Muscle of leg (tissue), 3 donors: ENCODE measurements at regions not wholly inside any gene's neighbourhood (a gene's known extent, or its start where the extent isn't known, plus 50 kb on each side); places are given as distances from the start of the nearest gene placed in this dataset.
A peak's percentile ranks its signal among the peaks of the same experiment; 100 is the strongest.

Experiments
- DNase-seq: peaks from one replicate; pipeline ENCODE4 v3.0.0; 2013
- H3K27ac ChIP-seq: one replicate; pipeline ENCODE4 v1.5.1; 2013; ENCODE audit warnings: mild to moderate bottlenecking, low read length, control low read depth
- H3K27me3 ChIP-seq: one replicate; pipeline ENCODE4 v1.6.1; 2013; ENCODE audit warnings: low read length; ENCODE audit not compliant: control insufficient read depth, insufficient read depth
- H3K36me3 ChIP-seq: one replicate; pipeline ENCODE4 v1.6.1; 2013; ENCODE audit warnings: low read length; ENCODE audit not compliant: control insufficient read depth, insufficient read depth
- H3K4me1 ChIP-seq: one replicate; pipeline ENCODE4 v1.6.1; 2013; ENCODE audit warnings: low read length; ENCODE audit not compliant: control insufficient read depth, insufficient read depth
- H3K4me3 ChIP-seq: one replicate; pipeline ENCODE4 v1.5.1; 2013; ENCODE audit warnings: low read length, control low read depth
- H3K9me3 ChIP-seq: replicated peaks from 2 replicates; pipeline ENCODE4 v1.6.1; 2013; ENCODE audit warnings: low read depth, low read length; ENCODE audit not compliant: control insufficient read depth
- WGBS: methylation state at CpG from one replicate; pipeline ENCODE4 v1.1.5; 2013; ENCODE audit warnings: missing lambda C conversion rate; ENCODE audit not compliant: insufficient coverage; 5-methylcytosine and 5-hydroxymethylcytosine counted together

DNA sequence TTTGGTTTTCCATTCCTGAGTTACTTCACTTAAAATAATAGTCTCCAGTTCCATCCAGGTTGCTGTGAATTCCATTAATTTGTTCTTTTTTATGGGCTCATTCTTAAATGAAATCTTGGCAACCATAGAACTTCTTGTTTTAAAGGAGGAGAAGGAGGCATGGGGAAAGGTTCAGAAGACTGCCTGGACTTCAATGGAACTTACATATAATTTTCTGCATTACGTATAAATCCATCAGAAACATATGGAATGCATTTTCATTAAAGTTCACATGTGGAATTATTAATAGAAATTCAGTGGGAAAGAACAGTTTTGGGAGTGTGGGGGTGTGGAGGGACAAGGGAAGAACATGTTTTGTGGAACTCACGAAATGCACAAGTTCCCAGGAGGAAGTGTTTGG lies 176.6 kb upstream of the PRKCQ start:
- no peaks in the 10 kb centered on the region for H3K36me3 ChIP-seq
- peaks cover 5% of the 10 kb centered on the region for H3K27me3 ChIP-seq
- H3K4me3 ChIP-seq, result no peak overlapping the region
- H3K27ac ChIP-seq, result peak overlapping the region; percentile 42
- WGBS, result 23% methylated on average over 1 of the region's 2 CpGs
- H3K4me1 ChIP-seq, result peaks cover 7% of the 10 kb centered on the region
- no peaks in the 10 kb centered on the region for H3K9me3 ChIP-seq
- peak; percentile 76 for DNase-seq

DNA sequence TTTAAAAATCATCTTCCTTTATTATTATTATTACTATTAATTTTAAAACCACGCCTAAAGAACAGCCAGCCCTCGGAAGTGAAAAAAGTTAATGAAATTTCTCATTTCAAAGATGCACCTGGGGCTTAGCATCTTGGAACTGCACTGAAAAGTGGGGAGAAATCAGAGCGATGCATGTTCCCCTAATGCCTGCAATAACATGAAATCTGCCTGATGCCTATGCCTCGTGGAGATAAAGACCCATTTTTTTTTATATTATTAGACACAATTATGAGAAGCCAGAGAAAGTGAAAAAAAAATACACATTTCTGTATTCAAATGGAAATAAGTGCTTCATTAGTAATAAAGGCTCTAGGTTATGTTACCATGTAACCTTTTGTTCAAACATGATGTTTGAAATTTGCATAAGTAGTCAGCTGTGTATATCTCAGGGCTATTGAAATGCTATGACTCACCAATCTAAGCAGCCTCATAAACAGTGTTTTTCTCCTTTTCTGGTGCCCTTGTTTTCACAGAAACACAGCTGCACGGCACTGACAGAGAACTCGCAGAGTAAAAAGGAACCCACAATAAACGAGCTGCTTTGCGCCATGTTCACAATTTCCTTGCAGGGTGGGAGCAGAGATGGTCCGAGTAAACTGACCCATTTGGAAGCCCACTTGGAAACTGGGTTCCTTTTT lies 175.8 kb upstream of the PRKCQ start:
- H3K27ac ChIP-seq, result peak overlapping the region; percentile 7
- no peak overlapping the region for H3K4me3 ChIP-seq
- peaks cover 5% of the 10 kb centered on the region for H3K27me3 ChIP-seq
- H3K4me1 ChIP-seq, result peaks cover 7% of the 10 kb centered on the region
- peak; percentile 53 for DNase-seq
- H3K36me3 ChIP-seq, result no peaks in the 10 kb centered on the region
- no peaks in the 10 kb centered on the region for H3K9me3 ChIP-seq
- 20% methylated on average over 1 of the region's 9 CpGs for WGBS

DNA sequence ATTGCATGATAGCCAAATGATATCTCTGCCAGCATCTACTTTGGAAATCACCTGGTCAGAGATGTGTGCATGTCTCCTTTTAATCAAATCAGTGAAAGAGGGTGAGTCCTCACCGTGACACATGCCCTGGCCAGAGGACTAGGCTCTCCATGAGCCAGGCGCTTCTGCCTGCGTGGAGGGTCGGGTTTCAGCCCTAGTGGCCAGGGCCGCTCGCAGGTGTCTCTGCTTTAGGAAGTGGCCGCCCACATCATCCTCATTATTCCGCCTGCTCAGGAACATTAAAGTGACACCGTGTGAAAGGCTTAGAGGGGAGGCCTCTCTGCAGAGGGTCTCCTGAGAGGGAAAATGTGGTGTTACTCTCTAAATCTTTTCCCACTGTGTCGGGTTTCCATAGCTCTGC lies 173.6 kb upstream of the PRKCQ start:
- DNase-seq, result peak; percentile 28
- H3K4me3 ChIP-seq, result no peak overlapping the region
- 28% methylated on average over 2 of the region's 10 CpGs for WGBS
- H3K9me3 ChIP-seq, result no peaks in the 10 kb centered on the region
- H3K36me3 ChIP-seq, result no peaks in the 10 kb centered on the region
- peaks cover 9% of the 10 kb centered on the region for H3K4me1 ChIP-seq
- H3K27ac ChIP-seq, result no peak overlapping the region
- peaks cover 5% of the 10 kb centered on the region for H3K27me3 ChIP-seq

DNA sequence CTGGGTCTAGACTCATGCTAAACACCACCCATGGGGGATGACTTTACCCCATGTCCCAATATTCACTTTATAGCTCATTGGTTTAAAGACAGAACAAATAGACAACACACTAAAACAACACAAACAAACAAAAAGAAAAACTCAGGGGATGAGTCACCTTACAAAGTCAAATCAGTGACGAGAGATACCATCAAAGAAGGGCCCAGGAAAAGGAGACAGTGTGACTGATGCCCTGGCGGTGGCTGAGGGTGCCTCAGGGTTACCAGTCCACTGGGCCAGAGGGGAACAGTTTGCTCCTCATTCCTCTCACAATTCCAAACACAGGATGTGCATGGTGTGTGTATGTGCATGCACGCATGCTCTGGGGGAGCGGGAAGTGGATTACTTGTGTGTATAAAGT lies 171.3 kb upstream of the PRKCQ start:
- no peak for DNase-seq
- no peaks in the 10 kb centered on the region for H3K9me3 ChIP-seq
- no peak overlapping the region for H3K27ac ChIP-seq
- H3K36me3 ChIP-seq, result no peaks in the 10 kb centered on the region
- H3K4me3 ChIP-seq, result no peak overlapping the region
- H3K27me3 ChIP-seq, result peaks cover 5% of the 10 kb centered on the region
- H3K4me1 ChIP-seq, result peaks cover 2% of the 10 kb centered on the region
- no CpG with 5 or more reads among the region's 4 CpGs for WGBS

DNA sequence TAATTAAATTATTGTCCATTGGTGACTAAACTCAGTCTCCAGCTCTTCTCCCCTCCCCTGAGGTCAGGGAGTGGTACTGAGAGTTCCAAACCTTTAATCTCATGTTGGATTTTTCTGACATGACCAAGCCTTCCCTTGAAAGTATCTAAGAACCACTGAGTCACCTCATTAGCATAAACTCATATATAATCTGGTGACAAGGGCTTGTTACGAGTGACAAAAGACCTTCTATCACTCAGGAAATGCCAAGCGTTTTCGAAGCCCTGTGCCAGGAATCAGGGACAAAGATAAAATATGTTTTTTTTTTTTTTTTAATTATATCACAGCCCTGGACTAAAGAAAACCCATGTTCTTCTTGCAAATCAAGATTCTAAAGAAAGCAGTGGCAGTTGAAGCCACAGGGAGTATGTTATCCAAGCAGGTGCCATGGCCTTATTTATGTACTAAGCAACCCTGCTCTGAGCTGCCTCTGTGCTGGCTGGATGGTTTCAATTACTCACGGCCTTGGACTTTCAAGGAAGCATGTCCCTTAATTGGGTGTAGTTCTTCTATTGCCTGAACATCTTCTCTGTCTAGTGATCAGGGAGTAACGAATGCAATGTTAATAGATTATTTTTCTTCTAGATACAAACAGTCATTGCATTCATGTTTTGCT lies 169.0 kb upstream of the PRKCQ start:
- H3K4me1 ChIP-seq, result peaks cover 2% of the 10 kb centered on the region
- peaks cover 3% of the 10 kb centered on the region for H3K27me3 ChIP-seq
- H3K36me3 ChIP-seq, result no peaks in the 10 kb centered on the region
- no peak overlapping the region for H3K27ac ChIP-seq
- WGBS, result no CpG with 5 or more reads among the region's 5 CpGs
- H3K4me3 ChIP-seq, result no peak overlapping the region
- DNase-seq, result no peak
- no peaks in the 10 kb centered on the region for H3K9me3 ChIP-seq

DNA sequence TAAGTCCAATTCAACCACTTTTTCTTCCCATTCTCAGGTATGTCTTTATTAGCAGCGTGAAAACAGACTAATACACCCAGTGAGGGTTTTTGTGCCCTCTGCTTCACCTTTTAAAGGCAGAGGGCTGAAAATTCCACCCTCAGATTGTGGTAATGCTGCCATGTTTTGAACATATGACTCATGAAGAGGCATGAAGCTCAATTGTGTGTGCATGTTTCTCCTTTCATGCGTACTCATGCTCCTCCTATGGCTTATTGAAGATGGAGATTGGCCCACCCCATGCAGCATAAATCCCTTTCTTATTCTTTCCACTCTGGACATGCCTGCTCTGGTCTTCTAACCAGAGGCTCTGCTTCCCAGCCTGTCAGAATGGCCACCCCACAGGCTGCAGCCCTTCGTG lies 168.0 kb upstream of the PRKCQ start:
- H3K9me3 ChIP-seq, result no peaks in the 10 kb centered on the region
- no peak for DNase-seq
- no peak overlapping the region for H3K4me3 ChIP-seq
- no peaks in the 10 kb centered on the region for H3K36me3 ChIP-seq
- H3K27me3 ChIP-seq, result peaks cover 3% of the 10 kb centered on the region
- no peak overlapping the region for H3K27ac ChIP-seq
- 93% methylated on average over 3 of the region's 3 CpGs for whole genome bisulfite sequencing
- H3K4me1 ChIP-seq, result peaks cover 2% of the 10 kb centered on the region

DNA sequence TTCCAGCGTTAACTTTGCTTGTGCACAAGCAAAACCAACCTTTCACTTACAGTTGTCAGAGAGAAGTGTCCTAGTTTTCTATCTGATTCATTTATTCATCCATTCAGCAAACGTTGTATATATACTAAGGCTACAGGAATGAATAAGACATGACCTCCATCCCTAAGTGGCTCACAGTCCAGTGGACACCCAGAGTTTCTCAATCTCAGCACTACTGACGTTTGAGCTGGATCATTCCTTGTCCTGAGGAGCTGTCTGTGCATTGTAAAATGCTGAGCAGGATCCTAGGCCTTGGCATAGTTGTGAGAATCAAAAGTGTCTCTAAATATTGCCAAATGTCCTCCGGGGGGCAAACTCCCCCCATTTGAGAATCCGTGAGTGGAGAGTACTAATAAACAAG lies 166.7 kb upstream of the PRKCQ start:
- H3K36me3 ChIP-seq, result no peaks in the 10 kb centered on the region
- no peak for DNase-seq
- H3K4me3 ChIP-seq, result no peak overlapping the region
- peaks cover 2% of the 10 kb centered on the region for H3K4me1 ChIP-seq
- no peak overlapping the region for H3K27ac ChIP-seq
- 82% methylated on average over 3 of the region's 5 CpGs for WGBS
- H3K9me3 ChIP-seq, result no peaks in the 10 kb centered on the region
- H3K27me3 ChIP-seq, result no peaks in the 10 kb centered on the region

DNA sequence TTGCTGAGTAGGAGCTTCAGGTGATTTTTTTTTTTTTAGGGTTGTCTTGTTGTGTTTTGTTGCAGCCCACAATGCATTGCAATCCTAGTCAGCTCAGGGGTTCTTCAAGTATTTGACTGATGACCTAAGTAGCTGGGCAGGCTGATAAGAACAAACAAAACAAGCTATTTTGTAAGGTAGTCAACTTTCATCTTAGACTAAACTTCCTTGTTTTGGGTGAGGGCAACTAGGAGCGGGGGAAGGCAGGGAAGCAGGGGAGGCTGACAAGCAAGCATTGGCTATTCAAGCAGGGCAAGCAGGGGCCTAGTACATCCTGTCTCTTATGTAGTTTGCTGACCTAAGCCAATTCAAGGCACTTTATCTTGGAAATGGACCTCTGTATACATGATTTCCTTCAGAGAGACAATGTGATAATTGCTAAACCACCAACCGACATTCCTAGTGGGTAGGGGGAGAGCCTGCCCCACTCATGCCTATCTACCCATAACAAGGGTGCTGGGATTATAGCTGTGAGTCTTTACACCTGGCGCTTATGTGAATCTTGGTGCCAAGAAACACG lies 163.3 kb upstream of the PRKCQ start:
- no peaks in the 10 kb centered on the region for H3K27me3 ChIP-seq
- H3K4me1 ChIP-seq, result peaks cover 3% of the 10 kb centered on the region
- H3K4me3 ChIP-seq, result no peak overlapping the region
- no peak for DNase-seq
- no peaks in the 10 kb centered on the region for H3K9me3 ChIP-seq
- no peaks in the 10 kb centered on the region for H3K36me3 ChIP-seq
- 100% methylated on average over 1 of the region's 4 CpGs for WGBS
- no peak overlapping the region for H3K27ac ChIP-seq

DNA sequence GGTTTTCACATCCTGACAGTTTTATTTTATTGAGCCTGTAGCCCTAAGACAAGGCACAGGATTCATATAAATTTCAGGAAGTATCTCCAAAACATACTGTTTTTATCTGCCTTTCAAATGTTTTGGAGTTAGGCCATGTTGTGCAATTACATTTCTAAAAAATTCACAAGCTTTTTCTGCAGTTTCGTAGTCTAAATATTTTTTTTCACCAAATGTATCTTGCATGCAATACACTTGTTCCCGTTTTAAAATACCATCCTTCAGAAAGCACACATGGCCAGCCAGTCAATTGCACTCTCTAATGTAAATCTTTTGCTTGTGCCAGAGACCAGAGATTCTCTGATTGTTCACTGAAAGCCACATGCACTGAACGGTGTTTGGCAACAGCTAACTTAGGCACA lies 161.5 kb upstream of the PRKCQ start:
- Histone ChIP-seq H3K27ac (no peak overlapping the region), H3K27me3 (no peaks in the 10 kb centered on the region), H3K4me1 (peaks cover 19% of the 10 kb centered on the region), H3K9me3 (no peaks in the 10 kb centered on the region), H3K36me3 (no peaks in the 10 kb centered on the region), H3K4me3 (no peak overlapping the region)
- DNase-seq, result no peak
- WGBS, result 33% methylated on average over 3 of the region's 3 CpGs

DNA sequence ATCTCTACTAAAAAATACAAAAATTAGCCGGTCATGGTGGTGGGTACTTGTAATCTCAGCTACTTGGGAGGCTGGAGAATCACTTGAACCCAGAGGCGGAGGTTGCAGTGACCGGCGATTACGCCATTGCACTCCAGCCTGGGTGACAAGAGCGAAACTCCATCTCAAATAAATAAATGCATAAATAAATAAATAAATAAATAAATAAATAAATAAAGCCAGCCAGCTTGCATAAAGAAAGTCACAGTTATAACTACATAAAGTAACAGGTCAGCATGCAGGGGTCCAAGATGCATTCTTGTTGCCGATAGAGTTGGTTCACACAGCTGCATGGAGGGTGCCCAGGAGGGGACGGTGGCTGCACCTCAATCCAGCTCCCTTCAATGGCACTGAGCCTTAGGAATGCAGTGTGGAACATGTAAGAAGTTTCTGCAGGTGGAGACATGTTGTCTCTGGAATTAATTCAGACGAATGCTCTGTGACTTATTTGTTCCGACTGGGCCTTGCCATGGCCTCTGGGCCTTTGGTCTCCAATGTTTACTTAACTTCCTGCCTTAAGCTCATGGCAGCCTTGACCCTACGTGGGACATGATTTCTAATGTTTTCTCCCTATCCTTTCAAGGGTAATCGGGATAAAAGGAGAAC lies 159.6 kb upstream of the PRKCQ start:
- Histone ChIP-seq H3K36me3 (no peaks in the 10 kb centered on the region), H3K27me3 (no peaks in the 10 kb centered on the region), H3K27ac (no peak overlapping the region), H3K4me3 (no peak overlapping the region), H3K4me1 (peaks cover 25% of the 10 kb centered on the region), H3K9me3 (no peaks in the 10 kb centered on the region)
- 83% methylated on average over 5 of the region's 12 CpGs for WGBS
- no peak for DNase-seq
